Left ventricle myocardium inferior (tissue), 1 donor: ENCODE measurements at regions not wholly inside any gene's neighbourhood (a gene's known extent, or its start where the extent isn't known, plus 50 kb on each side); places are given as distances from the start of the nearest gene placed in this dataset.

Source experiments
- DNase-seq: peaks from one replicate; pipeline ENCODE4 v3.0.0-alpha.2; 2020
- H3K27ac ChIP-seq: fragments of 200-600 bp; replicated peaks from 2 replicates; pipeline ENCODE4 v1.8.0; 2021
- H3K27me3 ChIP-seq: fragments of 200-600 bp; 2 replicates; pipeline ENCODE4 v1.8.0; 2021; ENCODE audit warnings: low read depth
- H3K36me3 ChIP-seq: fragments of 200-600 bp; 2 replicates; pipeline ENCODE4 v1.8.0; 2021
- H3K4me1 ChIP-seq: fragments of 200-600 bp; 2 replicates; pipeline ENCODE4 v1.8.0; 2021
- H3K4me3 ChIP-seq: fragments of 200-600 bp; 2 replicates; pipeline ENCODE4 v1.8.0; 2021; ENCODE audit warnings: mild to moderate bottlenecking, moderate library complexity
- H3K9me3 ChIP-seq: fragments of 200-600 bp; replicated peaks from 2 replicates; pipeline ENCODE4 v1.8.0; 2021
- CTCF ChIP-seq: fragments of 200-600 bp; IDR thresholded peaks from 2 replicates; pipeline ENCODE4 v1.8.0; 2021; ENCODE audit warnings: antibody characterized with exemption, mild to moderate bottlenecking, borderline replicate concordance
- intact Hi-C: fragments of 100-400 bp; cut with micrococcal nuclease; formaldehyde crosslinking; loops from one replicate; pipeline ENCODE4 v1.11.0; 2022
- donor health status: DM: no; HTN: yes; CAD: no; lungs with severe emphysema.

- H3K4me1 ChIP-seq: peaks cover 52% of the 10 kb centered on the region
- no peaks in the 10 kb centered on the region for H3K36me3 ChIP-seq
- peak overlapping the region; percentile 13 for H3K4me3 ChIP-seq
- H3K27me3 ChIP-seq: no peaks in the 10 kb centered on the region
- TF ChIP-seq CTCF: no peak
- intact Hi-C loops: loop anchor here (5.0 kb wide), 1 partner anchor 61 kb away; no protein-coding TSS in a partner anchor
- no peaks in the 10 kb centered on the region for H3K9me3 ChIP-seq
- DNase-seq: no peak
- H3K27ac ChIP-seq: peak overlapping the region; percentile 29
These were observed 97.5 kb upstream of the SSBP2 start for GRCh38 chr5:81848362-81848880.

- no peaks in the 10 kb centered on the region for H3K9me3 ChIP-seq
- H3K36me3 ChIP-seq: no peaks in the 10 kb centered on the region
- no peak overlapping the region for H3K27ac ChIP-seq
- H3K27me3 ChIP-seq: no peaks in the 10 kb centered on the region
- no peak overlapping the region for H3K4me3 ChIP-seq
- no peak for TF ChIP-seq CTCF
- intact Hi-C loops: loop anchor here (5.0 kb wide), 1 partner anchor 59 kb away; no protein-coding TSS in a partner anchor
- DNase-seq: no peak
- H3K4me1 ChIP-seq: peaks cover 43% of the 10 kb centered on the region
These were observed 95.4 kb upstream of the SSBP2 start for GRCh38 chr5:81846301-81846700.

- no peaks in the 10 kb centered on the region for H3K36me3 ChIP-seq
- TF ChIP-seq CTCF: no peak
- no peak overlapping the region for H3K4me3 ChIP-seq
- no peaks in the 10 kb centered on the region for H3K27me3 ChIP-seq
- H3K4me1 ChIP-seq: peaks cover 21% of the 10 kb centered on the region
- no peak overlapping the region for H3K27ac ChIP-seq
- intact Hi-C loops: no loop called here
- DNase-seq: no peak
- no peaks in the 10 kb centered on the region for H3K9me3 ChIP-seq
These were observed 92.9 kb upstream of the SSBP2 start for GRCh38 chr5:81843845-81844244.

DNA sequence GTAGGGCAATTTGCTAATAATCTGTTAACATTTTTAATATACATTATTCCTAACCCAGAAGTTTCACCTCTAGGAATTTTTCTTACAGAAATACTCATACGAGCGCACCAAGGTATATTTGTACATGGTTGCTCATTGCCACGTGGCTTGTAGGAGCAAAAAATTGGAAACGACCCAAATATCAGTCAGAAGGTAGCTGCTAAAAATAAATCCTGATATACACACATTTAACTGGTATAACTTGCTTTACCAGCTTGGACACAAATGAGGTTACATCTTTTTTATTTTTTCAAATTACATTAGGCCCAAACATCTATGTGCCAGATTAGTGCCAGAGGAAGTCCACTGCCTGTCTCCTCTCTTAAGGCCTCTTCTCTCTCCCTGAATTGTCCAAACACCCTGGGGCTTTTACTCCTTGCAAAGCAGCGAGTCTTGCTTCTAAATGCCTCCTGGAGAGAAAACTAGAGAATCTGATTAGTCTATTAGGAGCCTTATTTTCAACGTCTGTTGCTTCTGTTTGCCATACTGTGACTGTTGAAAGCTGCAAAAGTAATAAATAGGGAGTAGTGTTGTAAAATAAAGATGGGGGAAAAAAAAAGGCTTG is 92.0 kb upstream of the SSBP2 start:
- no peak for DNase-seq
- Histone ChIP-seq H3K9me3 (no peaks in the 10 kb centered on the region), H3K4me1 (peaks cover 11% of the 10 kb centered on the region), H3K27me3 (no peaks in the 10 kb centered on the region), H3K27ac (peak overlapping the region; percentile 26), H3K36me3 (no peaks in the 10 kb centered on the region), H3K4me3 (no peak overlapping the region)
- no peak for TF ChIP-seq CTCF
- intact Hi-C loops: no loop called here

GRCh38 chr5:81839034-81839433 is 88.1 kb upstream of the SSBP2 start:
- Histone ChIP-seq H3K27me3 (no peaks in the 10 kb centered on the region), H3K9me3 (no peaks in the 10 kb centered on the region), H3K4me3 (no peak overlapping the region), H3K27ac (no peak overlapping the region), H3K36me3 (no peaks in the 10 kb centered on the region), H3K4me1 (peaks cover 12% of the 10 kb centered on the region)
- intact Hi-C loops: no loop called here
- no peak for DNase-seq
- TF ChIP-seq CTCF: no peak
